Mesendoderm (in vitro differentiated cells): ENCODE measurements at regions not wholly inside any gene's neighbourhood (a gene's known extent, or its start where the extent isn't known, plus 50 kb on each side); places are given as distances from the start of the nearest gene placed in this dataset.
"Not testable (repeated sequence)": the region's sequence is repeated elsewhere in the genome, so short reads cannot be mapped to it uniquely, and the experiment has no call there.

Source experiments
- DNase-seq: peaks from one replicate; pipeline ENCODE4 v3.0.0; 2013
- H2AK5ac ChIP-seq: 2 replicates; pipeline ENCODE4 v1.6.1; 2013; ENCODE audit warnings: low read length, inconsistent platforms
- H2BK120ac ChIP-seq: 2 replicates; pipeline ENCODE4 v1.6.1; 2013; ENCODE audit warnings: low read depth, mild to moderate bottlenecking, low read length, moderate library complexity, mixed read lengths
- H2BK15ac ChIP-seq: replicated peaks from 2 replicates; pipeline ENCODE4 v1.6.1; 2013; ENCODE audit warnings: low read depth, mild to moderate bottlenecking, moderate library complexity
- H2BK5ac ChIP-seq: 2 replicates; pipeline ENCODE4 v1.6.1; 2013; ENCODE audit warnings: low read length, inconsistent platforms
- H3K18ac ChIP-seq: 2 replicates; pipeline ENCODE4 v1.6.1; 2013; ENCODE audit warnings: mild to moderate bottlenecking, low read length, mixed read lengths
- H3K23ac ChIP-seq: one replicate; pipeline ENCODE4 v1.6.1; 2013; ENCODE audit warnings: low read length
- H3K27ac ChIP-seq: 2 replicates; pipeline ENCODE4 v1.5.1; 2013; ENCODE audit warnings: low read depth, mild to moderate bottlenecking, inconsistent platforms, low read length, moderate library complexity
- H3K27me3 ChIP-seq: 2 replicates; pipeline ENCODE4 v1.6.1; 2013; ENCODE audit warnings: low read length, control low read depth, mild to moderate bottlenecking, inconsistent platforms; ENCODE audit not compliant: insufficient read depth, poor library complexity
- H3K36me3 ChIP-seq: 2 replicates; pipeline ENCODE4 v1.6.1; 2013; ENCODE audit warnings: low read length, inconsistent platforms; ENCODE audit not compliant: control insufficient read depth, insufficient read depth
- H3K4ac ChIP-seq: one replicate; pipeline ENCODE4 v1.6.1; 2013; ENCODE audit warnings: low read depth, mild to moderate bottlenecking, low read length, moderate library complexity
- H3K4me1 ChIP-seq: 2 replicates; pipeline ENCODE4 v1.6.1; 2013; ENCODE audit warnings: low read depth, low read length, inconsistent platforms; ENCODE audit not compliant: control insufficient read depth
- H3K4me2 ChIP-seq: 2 replicates; pipeline ENCODE4 v1.6.1; 2013; ENCODE audit warnings: low read length
- H3K4me3 ChIP-seq: 2 replicates; pipeline ENCODE4 v1.5.1; 2013; ENCODE audit warnings: mild to moderate bottlenecking, low read length
- H3K56ac ChIP-seq: one replicate; pipeline ENCODE4 v1.6.1; 2013; ENCODE audit warnings: low read length
- H3K79me1 ChIP-seq: 2 replicates; pipeline ENCODE4 v1.6.1; 2013; ENCODE audit warnings: low read length, inconsistent platforms
- H3K79me2 ChIP-seq: 2 replicates; pipeline ENCODE4 v1.6.1; 2013; ENCODE audit warnings: mild to moderate bottlenecking, low read length; ENCODE audit not compliant: control insufficient read depth, insufficient read depth
- H3K9ac ChIP-seq: 2 replicates; pipeline ENCODE4 v1.6.1; 2013; ENCODE audit warnings: low read length, inconsistent platforms
- H4K5ac ChIP-seq: one replicate; pipeline ENCODE4 v1.6.1; 2013; ENCODE audit warnings: low read length
- H4K8ac ChIP-seq: one replicate; pipeline ENCODE4 v1.6.1; 2013; ENCODE audit warnings: low read depth, mild to moderate bottlenecking, control low read depth, low read length, moderate library complexity
- WGBS: extraction: QIAGEN DNeasy Blood & Tissue Kit; methylation state at CpG from one replicate; pipeline ENCODE4 v1.1.7; 2013; ENCODE audit warnings: low lambda C conversion rate, missing lambda C conversion rate; ENCODE audit not compliant: insufficient coverage; ENCODE audit errors: extremely low coverage; 5-methylcytosine and 5-hydroxymethylcytosine counted together

- not testable (repeated sequence) for DNase-seq, H3K4me2 ChIP-seq, H2BK15ac ChIP-seq, H3K56ac ChIP-seq, H3K18ac ChIP-seq, H2AK5ac ChIP-seq, H3K79me2 ChIP-seq, H2BK120ac ChIP-seq, H2BK5ac ChIP-seq, H3K36me3 ChIP-seq, H3K23ac ChIP-seq, H3K4me1 ChIP-seq, H3K27ac ChIP-seq, H3K4me3 ChIP-seq, H3K9ac ChIP-seq, H3K79me1 ChIP-seq, H3K4ac ChIP-seq, H4K5ac ChIP-seq, H3K27me3 ChIP-seq, H4K8ac ChIP-seq
- WGBS: no CpG with 5 or more reads among the region's 12 CpGs
Observed at GRCh38 chr18:14449062-14449461, 94.3 kb downstream of the POTEC start.

DNA sequence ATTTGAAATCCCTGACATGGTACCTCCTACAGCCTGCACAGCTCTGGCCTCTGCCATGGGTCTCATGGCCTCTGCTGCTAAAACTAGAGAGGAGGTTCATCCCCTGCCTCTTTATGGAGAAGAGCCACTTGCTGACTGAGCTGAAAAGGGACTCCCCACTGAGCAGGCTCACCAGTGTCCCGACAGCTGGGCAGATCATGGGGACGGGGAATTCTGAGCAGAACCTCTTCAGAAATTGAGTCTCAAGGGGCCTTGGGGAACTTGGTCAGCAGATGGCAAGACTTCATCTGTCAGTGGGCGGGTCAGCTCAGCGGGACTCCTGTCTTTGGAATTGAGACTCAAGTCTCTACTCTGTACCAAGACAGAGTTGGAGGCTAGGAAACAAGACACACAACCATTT is 95.7 kb downstream of the POTEC start:
- H3K18ac ChIP-seq, H2BK5ac ChIP-seq, H2BK120ac ChIP-seq, H3K4me3 ChIP-seq, H2AK5ac ChIP-seq, H3K27ac ChIP-seq, H3K4me1 ChIP-seq, H3K36me3 ChIP-seq, H2BK15ac ChIP-seq, H3K9ac ChIP-seq, H3K23ac ChIP-seq, H4K8ac ChIP-seq, H3K56ac ChIP-seq, H3K27me3 ChIP-seq, H3K79me2 ChIP-seq, H4K5ac ChIP-seq, DNase-seq, H3K4me2 ChIP-seq, H3K4ac ChIP-seq, H3K79me1 ChIP-seq: not testable (repeated sequence)
- no CpG with 5 or more reads among the region's 4 CpGs for WGBS

- not testable (repeated sequence) for H3K56ac ChIP-seq, H3K4me2 ChIP-seq, H3K4me3 ChIP-seq, H3K4me1 ChIP-seq, H3K79me1 ChIP-seq, H2BK120ac ChIP-seq, H2BK5ac ChIP-seq, H3K27me3 ChIP-seq, H3K27ac ChIP-seq, H3K18ac ChIP-seq, DNase-seq, H4K5ac ChIP-seq, H2BK15ac ChIP-seq, H3K79me2 ChIP-seq, H2AK5ac ChIP-seq, H3K36me3 ChIP-seq, H3K23ac ChIP-seq, H3K9ac ChIP-seq, H4K8ac ChIP-seq, H3K4ac ChIP-seq
- WGBS: no CpG with 5 or more reads among the region's 4 CpGs
Observed at GRCh38 chr18:14435460-14435859, 107.9 kb downstream of the POTEC start.

GRCh38 chr18:14432371-14432770 is 111.0 kb downstream of the POTEC start:
- H2AK5ac ChIP-seq, H3K79me2 ChIP-seq, H3K27me3 ChIP-seq, H3K56ac ChIP-seq, H2BK120ac ChIP-seq, H3K9ac ChIP-seq, H3K79me1 ChIP-seq, H3K4ac ChIP-seq, H3K27ac ChIP-seq, H3K4me2 ChIP-seq, H3K4me1 ChIP-seq, DNase-seq, H3K23ac ChIP-seq, H3K18ac ChIP-seq, H4K8ac ChIP-seq, H3K4me3 ChIP-seq, H3K36me3 ChIP-seq, H2BK5ac ChIP-seq, H4K5ac ChIP-seq, H2BK15ac ChIP-seq: not testable (repeated sequence)
- WGBS: no CpG with 5 or more reads among the region's 10 CpGs

- H3K4ac ChIP-seq, H3K27ac ChIP-seq, H3K36me3 ChIP-seq, H3K4me1 ChIP-seq, H2BK5ac ChIP-seq, H3K23ac ChIP-seq, H3K4me3 ChIP-seq, H3K79me2 ChIP-seq, H3K18ac ChIP-seq, H2BK120ac ChIP-seq, H3K4me2 ChIP-seq, H3K79me1 ChIP-seq, H3K9ac ChIP-seq, H2AK5ac ChIP-seq, H4K8ac ChIP-seq, H3K27me3 ChIP-seq, H2BK15ac ChIP-seq, H4K5ac ChIP-seq: not testable (repeated sequence)
- peak overlapping the region; percentile 25 for H3K56ac ChIP-seq
- peak; percentile 47 for DNase-seq
- no CpG with 5 or more reads among the region's 46 CpGs for WGBS
Observed at GRCh38 chr18:14431031-14431521, 112.3 kb downstream of the POTEC start.

DNA sequence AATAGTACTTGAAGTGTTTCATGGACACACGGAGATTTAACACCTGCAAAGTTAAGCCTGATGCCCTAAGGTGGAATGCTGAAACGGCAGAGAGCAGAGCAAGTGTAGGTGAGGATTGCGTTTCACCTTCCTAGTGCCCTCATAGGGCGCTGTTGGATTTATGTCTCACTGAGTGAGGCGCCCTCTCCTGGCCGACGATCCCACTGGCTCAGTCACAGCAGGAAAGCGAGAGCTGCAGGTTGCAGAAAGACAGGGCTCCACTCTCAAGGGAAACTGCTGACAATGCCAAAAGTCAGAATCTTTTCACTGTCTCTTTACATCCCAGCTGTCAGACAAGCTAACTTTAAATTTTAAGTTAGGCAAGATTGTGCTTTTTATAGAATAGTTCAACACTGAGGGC is 127.6 kb downstream of the POTEC start:
- not testable (repeated sequence) for H2BK5ac ChIP-seq, H3K9ac ChIP-seq, H2BK15ac ChIP-seq, H2AK5ac ChIP-seq, H3K79me2 ChIP-seq, H3K27ac ChIP-seq, H3K4me1 ChIP-seq, H4K8ac ChIP-seq, H3K27me3 ChIP-seq, H3K36me3 ChIP-seq, H3K4ac ChIP-seq, H3K23ac ChIP-seq, H3K18ac ChIP-seq, H2BK120ac ChIP-seq, H3K4me2 ChIP-seq, H3K79me1 ChIP-seq, H4K5ac ChIP-seq, H3K4me3 ChIP-seq, H3K56ac ChIP-seq
- no CpG with 5 or more reads among the region's 8 CpGs for WGBS
- DNase-seq: peak; percentile 0
